Rectal smooth muscle tissue (tissue), 1 donor: ENCODE measurements at regions not wholly inside any gene's neighbourhood (a gene's known extent, or its start where the extent isn't known, plus 50 kb on each side); places are given as distances from the start of the nearest gene placed in this dataset.
A peak's percentile ranks its signal among the peaks of the same experiment; 100 is the strongest.

Experiments used
- H3K27ac ChIP-seq: one replicate; pipeline ENCODE4 v1.7.0; 2013; ENCODE audit warnings: low read depth, low read length, inconsistent platforms
- H3K27me3 ChIP-seq: one replicate; pipeline ENCODE4 v1.7.0; 2013; ENCODE audit warnings: low read length; ENCODE audit not compliant: control insufficient read depth, insufficient read depth
- H3K36me3 ChIP-seq: one replicate; pipeline ENCODE4 v1.7.0; 2013; ENCODE audit warnings: low read length; ENCODE audit not compliant: control insufficient read depth, insufficient read depth
- H3K4me1 ChIP-seq: one replicate; pipeline ENCODE4 v1.7.0; 2013; ENCODE audit warnings: low read length; ENCODE audit not compliant: control insufficient read depth, insufficient read depth
- H3K4me3 ChIP-seq: one replicate; pipeline ENCODE4 v1.7.0; 2013; ENCODE audit warnings: low read length
- H3K9ac ChIP-seq: one replicate; pipeline ENCODE4 v1.7.0; 2013; ENCODE audit warnings: low read length

DNA sequence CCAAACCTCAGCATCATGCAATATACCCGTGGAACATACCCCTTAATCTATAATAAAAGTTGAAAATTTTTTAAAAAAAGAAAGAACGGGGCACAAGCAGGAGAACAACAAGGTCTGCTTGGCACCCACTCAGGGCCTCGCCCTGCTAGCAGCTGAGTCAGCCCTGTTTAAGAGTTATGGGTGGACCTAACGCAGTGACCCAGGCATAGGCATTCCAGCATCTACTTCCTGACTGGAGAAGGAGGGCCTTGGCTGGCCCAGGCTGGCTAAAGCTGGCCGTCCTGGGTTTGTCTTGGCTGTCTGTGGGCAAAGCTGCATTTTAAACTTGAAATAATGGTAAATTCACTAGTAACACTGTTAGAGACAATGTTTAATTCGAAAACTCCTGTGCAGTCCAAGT, 236.7 kb upstream of the PGRMC2 start:
- Histone ChIP-seq H3K36me3 (no peaks in the 10 kb centered on the region), H3K9ac (no peak overlapping the region), H3K4me1 (peaks cover 7% of the 10 kb centered on the region), H3K27me3 (no peaks in the 10 kb centered on the region), H3K4me3 (no peak overlapping the region), H3K27ac (no peak overlapping the region)

- Histone ChIP-seq H3K36me3 (no peaks in the 10 kb centered on the region), H3K27me3 (no peaks in the 10 kb centered on the region), H3K4me1 (no peaks in the 10 kb centered on the region), H3K9ac (no peak overlapping the region), H3K27ac (no peak overlapping the region), H3K4me3 (no peak overlapping the region)
These were observed 234.1 kb upstream of the PGRMC2 start for GRCh38 chr4:128521648-128522111.

DNA sequence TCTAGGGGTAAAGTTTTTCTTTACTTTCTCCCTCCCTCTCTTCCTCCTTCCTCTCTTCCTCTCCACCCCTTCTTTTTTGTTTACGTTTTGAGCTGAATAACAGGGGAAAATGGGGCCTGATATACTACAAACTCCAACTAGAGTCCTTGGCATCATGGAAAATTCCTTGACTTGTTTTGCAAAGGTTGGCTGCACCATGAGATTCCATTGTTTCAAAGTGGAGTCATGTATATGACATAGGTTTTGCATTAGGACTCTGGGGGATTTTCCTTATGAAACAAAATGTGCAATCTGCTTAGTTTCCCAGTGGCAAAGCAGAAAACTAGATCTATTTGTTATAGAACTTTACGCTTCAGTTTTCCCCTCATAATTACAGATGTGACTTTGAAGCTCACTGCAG, 233.5 kb upstream of the PGRMC2 start:
- H3K4me3 ChIP-seq = no peak overlapping the region
- H3K4me1 ChIP-seq = no peaks in the 10 kb centered on the region
- H3K36me3 ChIP-seq = no peaks in the 10 kb centered on the region
- H3K27ac ChIP-seq = no peak overlapping the region
- no peaks in the 10 kb centered on the region for H3K27me3 ChIP-seq
- H3K9ac ChIP-seq = no peak overlapping the region

DNA sequence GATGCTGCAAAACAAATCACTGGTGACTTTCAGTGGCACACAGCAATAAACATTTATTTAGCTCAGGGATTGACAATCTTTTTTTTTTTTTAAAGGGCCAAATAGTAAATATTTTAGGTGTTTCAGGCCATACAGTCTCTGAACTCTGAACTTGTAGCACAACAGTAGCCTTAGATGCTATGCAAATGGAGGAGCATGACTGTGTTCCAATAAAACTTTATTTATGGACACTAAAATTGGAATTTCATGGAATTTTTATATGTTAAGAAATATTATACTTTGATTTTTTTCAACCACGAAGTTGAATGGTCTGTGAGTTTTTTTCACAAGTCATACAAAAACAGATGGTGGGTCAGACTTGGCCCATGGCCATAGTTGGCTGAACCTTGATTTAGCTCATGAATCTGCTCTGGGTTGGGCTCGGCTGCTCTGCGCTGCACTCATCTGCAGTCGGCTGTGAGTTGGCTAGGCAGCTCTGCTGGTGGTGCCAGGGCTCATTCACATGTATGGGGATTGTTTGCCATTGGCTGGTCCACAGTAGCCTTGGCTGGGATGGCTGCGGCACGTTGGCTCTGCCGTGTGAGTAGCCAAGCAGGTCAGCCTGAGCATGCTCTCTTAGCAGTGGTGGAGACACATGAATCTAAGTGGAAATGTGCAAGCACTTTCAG, 231.7 kb upstream of the PGRMC2 start:
- no peaks in the 10 kb centered on the region for H3K36me3 ChIP-seq
- no peak overlapping the region for H3K4me3 ChIP-seq
- no peaks in the 10 kb centered on the region for H3K27me3 ChIP-seq
- H3K9ac ChIP-seq = no peak overlapping the region
- H3K4me1 ChIP-seq = no peaks in the 10 kb centered on the region
- H3K27ac ChIP-seq = no peak overlapping the region

DNA sequence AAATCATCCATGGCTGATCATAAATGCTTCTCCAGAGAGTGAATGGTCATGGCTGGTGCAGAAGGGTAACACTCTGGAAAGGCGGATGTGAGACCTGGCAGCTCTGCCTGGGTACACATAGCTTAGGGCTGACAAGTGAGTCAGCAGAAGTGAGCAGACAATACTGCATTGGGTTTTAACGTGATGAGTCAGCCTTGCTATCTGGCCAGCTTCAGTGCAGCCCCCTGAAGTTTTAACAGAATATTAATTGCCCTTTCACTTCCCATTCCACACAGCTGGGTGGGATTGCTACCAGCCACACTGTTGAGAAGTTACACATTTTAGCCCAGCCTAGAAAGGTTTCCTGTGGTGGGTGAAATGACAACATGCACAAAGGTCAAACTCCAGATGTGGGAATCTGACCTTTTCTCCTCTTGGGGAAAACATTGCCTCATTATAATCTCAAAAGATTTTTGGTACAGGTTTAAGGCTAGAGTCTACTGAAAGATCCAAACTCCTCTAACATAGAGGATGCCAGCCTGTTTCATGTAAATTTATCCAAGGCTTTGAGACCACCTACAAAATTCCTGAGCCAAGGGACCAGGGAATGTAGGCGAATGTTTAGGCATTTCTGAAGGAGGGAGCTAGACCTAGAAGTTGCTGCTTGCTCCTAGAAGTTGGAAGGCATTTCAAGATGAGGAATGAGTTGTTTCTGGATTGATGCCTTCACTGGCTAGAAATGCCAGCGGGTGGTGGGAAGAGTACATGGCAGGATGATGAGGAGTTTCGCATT, 230.3 kb upstream of the PGRMC2 start:
- Histone ChIP-seq H3K27ac (no peak overlapping the region), H3K4me3 (peak overlapping the region; percentile 30), H3K9ac (no peak overlapping the region), H3K27me3 (no peaks in the 10 kb centered on the region), H3K4me1 (no peaks in the 10 kb centered on the region), H3K36me3 (no peaks in the 10 kb centered on the region)

GRCh38 chr4:128517096-128517738, 229.6 kb upstream of the PGRMC2 start:
- Histone ChIP-seq H3K4me1 (no peaks in the 10 kb centered on the region), H3K36me3 (no peaks in the 10 kb centered on the region), H3K27ac (no peak overlapping the region), H3K9ac (no peak overlapping the region), H3K27me3 (no peaks in the 10 kb centered on the region), H3K4me3 (no peak overlapping the region)

- Histone ChIP-seq H3K9ac (no peak overlapping the region), H3K4me1 (no peaks in the 10 kb centered on the region)
These were observed 228.8 kb upstream of the PGRMC2 start for GRCh38 chr4:128516301-128516969.

GRCh38 chr4:128513664-128514484, 226.3 kb upstream of the PGRMC2 start:
- H3K9ac ChIP-seq = no peak overlapping the region
- no peak overlapping the region for H3K4me3 ChIP-seq
- no peaks in the 10 kb centered on the region for H3K4me1 ChIP-seq
- no peaks in the 10 kb centered on the region for H3K27me3 ChIP-seq
- H3K36me3 ChIP-seq = no peaks in the 10 kb centered on the region
- H3K27ac ChIP-seq = no peak overlapping the region

More at GRCh38 chr4:128516301-128516969, 228.8 kb upstream of the PGRMC2 start:
- no peak overlapping the region for H3K4me3 ChIP-seq
- no peaks in the 10 kb centered on the region for H3K36me3 ChIP-seq
- no peaks in the 10 kb centered on the region for H3K27me3 ChIP-seq
- H3K27ac ChIP-seq = no peak overlapping the region

- H3K36me3 ChIP-seq = no peaks in the 10 kb centered on the region
These were observed 225.2 kb upstream of the PGRMC2 start for GRCh38 chr4:128512767-128513322.

DNA sequence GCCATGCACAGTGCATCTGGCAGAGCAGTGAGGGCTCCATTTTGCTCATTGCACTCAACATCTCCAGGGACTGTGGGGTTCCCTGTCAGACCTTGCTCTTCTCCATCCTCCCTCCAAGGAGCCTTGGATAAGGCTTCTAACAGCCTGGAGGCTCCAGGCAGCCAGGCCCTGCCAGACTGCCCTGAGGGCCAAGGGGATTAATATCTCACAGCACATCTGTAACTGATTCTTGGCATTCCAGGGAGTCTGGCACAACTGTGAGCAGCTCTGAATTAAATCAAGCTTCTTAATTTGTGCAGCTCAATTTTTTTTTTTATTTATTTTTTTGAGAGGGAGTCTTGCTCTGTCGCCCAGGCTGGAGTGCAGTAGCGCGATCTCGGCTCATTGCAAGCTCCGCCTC, 224.5 kb upstream of the PGRMC2 start:
- Histone ChIP-seq H3K27me3 (no peaks in the 10 kb centered on the region), H3K9ac (no peak overlapping the region), H3K4me1 (no peaks in the 10 kb centered on the region), H3K27ac (no peak overlapping the region), H3K4me3 (no peak overlapping the region), H3K36me3 (no peaks in the 10 kb centered on the region)

More at GRCh38 chr4:128512767-128513322, 225.2 kb upstream of the PGRMC2 start:
- Histone ChIP-seq H3K27me3 (no peaks in the 10 kb centered on the region), H3K9ac (no peak overlapping the region), H3K4me3 (no peak overlapping the region), H3K4me1 (no peaks in the 10 kb centered on the region), H3K27ac (no peak overlapping the region)

DNA sequence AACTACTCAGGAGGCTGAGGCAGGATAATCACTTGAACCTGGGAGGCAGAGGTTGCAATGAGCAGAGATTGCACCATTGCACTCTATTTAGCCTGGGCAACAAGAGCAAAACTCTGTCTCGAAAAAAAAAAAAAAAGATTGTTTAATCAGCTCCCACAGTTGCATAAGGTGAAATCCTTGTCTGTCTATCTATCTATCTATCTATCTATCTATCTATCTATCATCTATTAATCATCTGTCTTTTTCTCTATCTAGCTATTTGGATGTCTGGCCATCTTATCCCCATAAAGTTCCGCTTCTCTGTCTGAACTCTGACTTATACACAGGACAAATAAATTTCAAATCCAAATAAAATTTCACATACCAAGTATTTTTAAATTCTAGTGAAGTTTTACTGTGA, 223.2 kb upstream of the PGRMC2 start:
- no peaks in the 10 kb centered on the region for H3K4me1 ChIP-seq
- no peak overlapping the region for H3K9ac ChIP-seq
- H3K27ac ChIP-seq = no peak overlapping the region
- no peaks in the 10 kb centered on the region for H3K27me3 ChIP-seq
- no peaks in the 10 kb centered on the region for H3K36me3 ChIP-seq
- H3K4me3 ChIP-seq = no peak overlapping the region
